OCI-LY3 (cell line): ENCODE measurements at regions not wholly inside any gene's neighbourhood (a gene's known extent, or its start where the extent isn't known, plus 50 kb on each side); places are given as distances from the start of the nearest gene placed in this dataset.

Source experiments
- EZH2phosphoT487 ChIP-seq: fragments of 200-600 bp; shearing (Covaris generic); IDR thresholded peaks from 2 replicates; pipeline ENCODE4 v1.6.1; 2018; ENCODE audit warnings: antibody characterized with exemption, mixed run types, low read depth
- TF ChIP-seq, protein P1 (sequence below): fragments of 200-600, 300-600 bp; sonication (generic); IDR thresholded peaks from 2 replicates; pipeline ENCODE4 v1.5.1; 2014; ENCODE audit warnings: antibody characterized with exemption, low read length, low read depth

DNA sequence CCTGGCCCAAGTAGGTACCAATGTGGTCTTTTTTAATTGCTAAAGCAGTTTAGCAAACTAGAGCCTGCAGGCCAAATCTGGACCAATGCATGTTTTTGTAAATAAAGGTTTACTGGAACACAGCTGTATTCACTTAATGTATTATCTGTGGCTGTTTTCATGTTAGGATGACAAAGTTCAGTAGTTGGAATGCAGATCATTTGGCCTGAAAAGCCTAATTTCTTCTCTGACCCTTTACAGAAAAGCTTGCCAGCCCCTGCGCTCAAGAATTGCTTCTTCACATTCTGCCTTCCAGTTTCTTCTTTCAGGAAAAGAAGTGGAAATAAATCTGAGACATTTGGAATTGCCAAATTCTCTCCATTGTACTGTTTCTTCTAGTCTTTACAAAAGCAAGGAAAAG lies 90.0 kb upstream of the MC3R start:
- TF ChIP-seq, protein P1, sequence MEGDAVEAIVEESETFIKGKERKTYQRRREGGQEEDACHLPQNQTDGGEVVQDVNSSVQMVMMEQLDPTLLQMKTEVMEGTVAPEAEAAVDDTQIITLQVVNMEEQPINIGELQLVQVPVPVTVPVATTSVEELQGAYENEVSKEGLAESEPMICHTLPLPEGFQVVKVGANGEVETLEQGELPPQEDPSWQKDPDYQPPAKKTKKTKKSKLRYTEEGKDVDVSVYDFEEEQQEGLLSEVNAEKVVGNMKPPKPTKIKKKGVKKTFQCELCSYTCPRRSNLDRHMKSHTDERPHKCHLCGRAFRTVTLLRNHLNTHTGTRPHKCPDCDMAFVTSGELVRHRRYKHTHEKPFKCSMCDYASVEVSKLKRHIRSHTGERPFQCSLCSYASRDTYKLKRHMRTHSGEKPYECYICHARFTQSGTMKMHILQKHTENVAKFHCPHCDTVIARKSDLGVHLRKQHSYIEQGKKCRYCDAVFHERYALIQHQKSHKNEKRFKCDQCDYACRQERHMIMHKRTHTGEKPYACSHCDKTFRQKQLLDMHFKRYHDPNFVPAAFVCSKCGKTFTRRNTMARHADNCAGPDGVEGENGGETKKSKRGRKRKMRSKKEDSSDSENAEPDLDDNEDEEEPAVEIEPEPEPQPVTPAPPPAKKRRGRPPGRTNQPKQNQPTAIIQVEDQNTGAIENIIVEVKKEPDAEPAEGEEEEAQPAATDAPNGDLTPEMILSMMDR = no peak
- no peak for TF ChIP-seq EZH2phosphoT487
